Glomerular visceral epithelial cell (primary cell): ENCODE measurements at regions not wholly inside any gene's neighbourhood (a gene's known extent, or its start where the extent isn't known, plus 50 kb on each side); places are given as distances from the start of the nearest gene placed in this dataset.
"Not testable (repeated sequence)": the region's sequence is repeated elsewhere in the genome, so short reads cannot be mapped to it uniquely, and the experiment has no call there.

Source experiments
- DNase-seq: peaks from one replicate; pipeline ENCODE4 v3.0.0-alpha.2; 2016; ENCODE audit errors: extremely low spot score

- DNase-seq: no peak
Observed at GRCh38 chr6:135651964-135652755, 154.6 kb upstream of the AHI1 start.

GRCh38 chr6:135655055-135655454 is 157.5 kb upstream of the AHI1 start:
- DNase-seq: no peak

- DNase-seq: no peak
Observed at GRCh38 chr6:135657207-135657606, 159.7 kb upstream of the AHI1 start.

- DNase-seq: no peak
Observed at GRCh38 chr6:135658481-135658880, 160.9 kb upstream of the AHI1 start.

- DNase-seq: no peak
Observed at GRCh38 chr6:135658916-135659315, 161.4 kb upstream of the AHI1 start.

GRCh38 chr6:135664527-135664926 is 167.0 kb upstream of the AHI1 start:
- no peak for DNase-seq

- DNase-seq: no peak
Observed at GRCh38 chr6:135665935-135666334, 168.4 kb upstream of the AHI1 start.

- DNase-seq: no peak
Observed at GRCh38 chr6:135667691-135668455, 170.3 kb upstream of the AHI1 start.

GRCh38 chr6:135672256-135672655 is 174.7 kb upstream of the AHI1 start:
- DNase-seq: no peak

GRCh38 chr6:135673501-135674309 is 176.2 kb upstream of the AHI1 start:
- no peak for DNase-seq

- DNase-seq: no peak
Observed at GRCh38 chr6:135675026-135675425, 176.5 kb upstream of the PDE7B start.

- DNase-seq: peak; percentile 76
Observed at GRCh38 chr6:135675862-135676261, 175.6 kb upstream of the PDE7B start.

- peak; percentile 24 for DNase-seq
Observed at GRCh38 chr6:135680964-135681913, 170.3 kb upstream of the PDE7B start.

- DNase-seq: no peak
Observed at GRCh38 chr6:135686784-135687301, 164.7 kb upstream of the PDE7B start.

- not testable (repeated sequence) for DNase-seq
Observed at GRCh38 chr6:135688476-135688875, 163.0 kb upstream of the PDE7B start.

GRCh38 chr6:135692426-135692825 is 159.1 kb upstream of the PDE7B start:
- no peak for DNase-seq

GRCh38 chr6:135693811-135694370 is 157.6 kb upstream of the PDE7B start:
- no peak for DNase-seq

- DNase-seq: no peak
Observed at GRCh38 chr6:135699705-135700104, 151.8 kb upstream of the PDE7B start.

GRCh38 chr6:135701426-135701825 is 150.1 kb upstream of the PDE7B start:
- no peak for DNase-seq

GRCh38 chr6:135703007-135703406 is 148.5 kb upstream of the PDE7B start:
- DNase-seq: no peak

GRCh38 chr6:135703621-135704020 is 147.9 kb upstream of the PDE7B start:
- DNase-seq: no peak
